ENCODE measurements at regions not wholly inside any gene's neighbourhood (a gene's known extent, or its start where the extent isn't known, plus 50 kb on each side); places are given as distances from the start of the nearest gene placed in this dataset.

- no peaks in the 10 kb centered on the region for H3K9me3 ChIP-seq
- TF ChIP-seq CTCF (IDR thresholded peaks at IDR 0.05) = no peak
- no peak for FAIRE-seq
- ATAC-seq = no peak
- no peak overlapping the region for H3K4me3 ChIP-seq
- DNase-seq = no peak
- 71 to 74% methylated on average over 8 of the region's 8 CpGs for WGBS, 2 donors
- intact Hi-C loops (cut with DNase I) = loop anchor here in 1 of 3 donors (10.0 kb wide), 1 partner anchor 54 kb away; no protein-coding TSS in a partner anchor
- H3K27me3 ChIP-seq = no peaks in the 10 kb centered on the region
- no peak overlapping the region for H3K27ac ChIP-seq
- no peaks in the 10 kb centered on the region for H3K36me3 ChIP-seq
- H3K4me1 ChIP-seq = no peaks in the 10 kb centered on the region
Measured at GRCh38 chr14:85308531-85309300, 221.2 kb upstream of the FLRT2 start.

- ATAC-seq = no peak
- DNase-seq = no peak
- 88 to 91% methylated on average over 8 of the region's 8 CpGs for WGBS, 2 donors
- no peak for FAIRE-seq
- Histone ChIP-seq H3K4me3 (no peak overlapping the region), H3K36me3 (no peaks in the 10 kb centered on the region), H3K9me3 (no peaks in the 10 kb centered on the region), H3K4me1 (no peaks in the 10 kb centered on the region), H3K27ac (no peak overlapping the region), H3K27me3 (no peaks in the 10 kb centered on the region)
- intact Hi-C loops (cut with DNase I) = no loop called here
- TF ChIP-seq CTCF (IDR thresholded peaks at IDR 0.05) = no peak
Measured at GRCh38 chr14:85310491-85311272, 219.3 kb upstream of the FLRT2 start.

- H3K36me3 ChIP-seq = no peaks in the 10 kb centered on the region
- no peaks in the 10 kb centered on the region for H3K4me1 ChIP-seq
- no peaks in the 10 kb centered on the region for H3K9me3 ChIP-seq
- 89 to 97% methylated on average over 2 of the region's 2 CpGs for WGBS, 2 donors
- ATAC-seq (no peak), FAIRE-seq (no peak), DNase-seq (no peak)
- H3K4me3 ChIP-seq = no peak overlapping the region
- no peak overlapping the region for H3K27ac ChIP-seq
- no peaks in the 10 kb centered on the region for H3K27me3 ChIP-seq
- intact Hi-C loops (cut with DNase I) = no loop called here
- no peak for TF ChIP-seq CTCF (IDR thresholded peaks at IDR 0.05)
Measured at GRCh38 chr14:85313560-85314207, 216.3 kb upstream of the FLRT2 start.

GRCh38 chr14:85315290-85315689 is 214.7 kb upstream of the FLRT2 start:
- no peaks in the 10 kb centered on the region for H3K9me3 ChIP-seq
- 65 to 74% methylated on average over 3 of the region's 3 CpGs for WGBS, 2 donors
- H3K4me3 ChIP-seq = no peak overlapping the region
- no peak for DNase-seq
- no peaks in the 10 kb centered on the region for H3K27me3 ChIP-seq
- no peak for FAIRE-seq
- intact Hi-C loops (cut with DNase I) = no loop called here
- no peak for ATAC-seq
- no peaks in the 10 kb centered on the region for H3K4me1 ChIP-seq
- no peak for TF ChIP-seq CTCF (IDR thresholded peaks at IDR 0.05)
- H3K36me3 ChIP-seq = no peaks in the 10 kb centered on the region
- no peak overlapping the region for H3K27ac ChIP-seq
